Neural cell (in vitro differentiated cells): ENCODE measurements at regions not wholly inside any gene's neighbourhood (a gene's known extent, or its start where the extent isn't known, plus 50 kb on each side); places are given as distances from the start of the nearest gene placed in this dataset.

Experiments used
- H2AFZ ChIP-seq: fragments of 200-600, 300-800 bp; sonication (generic), shearing (Covaris generic); 2 replicates; pipeline ENCODE4 v1.6.0; 2014; ENCODE audit warnings: low read depth, mild to moderate bottlenecking, antibody characterized with exemption, low read length, moderate library complexity
- H3F3A ChIP-seq: fragments of 200-600 bp; shearing (Covaris generic); 2 replicates; pipeline ENCODE4 v1.6.1; 2016; ENCODE audit warnings: mild to moderate bottlenecking, moderate library complexity, mixed read lengths, antibody characterized with exemption, low read length; ENCODE audit not compliant: insufficient read depth, poor library complexity, severe bottlenecking
- H3K27ac ChIP-seq: fragments of 200-600, 300-800 bp; sonication (generic), shearing (Covaris generic); 2 replicates; pipeline ENCODE4 v1.5.1; 2014; ENCODE audit warnings: mild to moderate bottlenecking, low read length, moderate library complexity
- H3K27me3 ChIP-seq: fragments of 300-800, 200-600 bp; sonication (generic), shearing (Covaris generic); 2 replicates; pipeline ENCODE4 v1.6.0; 2014; ENCODE audit warnings: mild to moderate bottlenecking, low read depth, low read length, moderate library complexity; ENCODE audit not compliant: insufficient read depth
- H3K36me3 ChIP-seq: fragments of 300-800, 200-600 bp; sonication (generic), shearing (Covaris generic); 2 replicates; pipeline ENCODE4 v1.5.1; 2014; ENCODE audit warnings: mild to moderate bottlenecking, antibody characterized with exemption, low read length, moderate library complexity; ENCODE audit not compliant: insufficient read depth
- H3K4me2 ChIP-seq: fragments of 300-800, 200-600 bp; sonication (generic), shearing (Covaris generic); 2 replicates; pipeline ENCODE4 v1.6.0; 2014; ENCODE audit warnings: mild to moderate bottlenecking, low read length
- H3K4me3 ChIP-seq: fragments of 300-800, 200-600 bp; sonication (generic), shearing (Covaris generic); 2 replicates; pipeline ENCODE4 v1.5.1; 2014; ENCODE audit warnings: mild to moderate bottlenecking, low read length, moderate library complexity
- H3K79me2 ChIP-seq: fragments of 200-600 bp; shearing (Covaris generic); replicated peaks from 2 replicates; pipeline ENCODE4 v1.6.0; 2014; ENCODE audit warnings: mild to moderate bottlenecking, low read length, moderate library complexity; ENCODE audit not compliant: insufficient read depth
- H3K9ac ChIP-seq: fragments of 300-800, 200-600 bp; sonication (generic), shearing (Covaris generic); 2 replicates; pipeline ENCODE4 v1.6.1; 2016; ENCODE audit warnings: mild to moderate bottlenecking, low read length, mixed read lengths
- H3K9me2 ChIP-seq: fragments of 200-600 bp; shearing (Covaris generic); 2 replicates; pipeline ENCODE4 v1.6.1; 2016; ENCODE audit warnings: mild to moderate bottlenecking, low read length, mixed read lengths; ENCODE audit not compliant: insufficient read depth
- H3K9me3 ChIP-seq: fragments of 200-600, 300-800 bp; sonication (generic), shearing (Covaris generic); 2 replicates; pipeline ENCODE4 v1.6.1; 2016; ENCODE audit warnings: mild to moderate bottlenecking, mixed run types, low read length, moderate library complexity, mixed read lengths
- H4K20me1 ChIP-seq: fragments of 200-600 bp; shearing (Covaris generic); 2 replicates; pipeline ENCODE4 v1.6.1; 2016; ENCODE audit warnings: mild to moderate bottlenecking, mixed run types; ENCODE audit not compliant: insufficient read depth
- CTCF ChIP-seq: fragments of 450-650 bp; IDR thresholded peaks from 2 replicates; pipeline ENCODE4 v1.5.1; 2014; ENCODE audit warnings: antibody characterized with exemption, mild to moderate bottlenecking, moderate library complexity; ENCODE audit not compliant: poor library complexity, severe bottlenecking
- EP300 ChIP-seq: fragments of 450-650 bp; conservative IDR thresholded peaks from 2 replicates; pipeline ENCODE4 v1.6.1; 2014; ENCODE audit warnings: antibody characterized with exemption, mild to moderate bottlenecking, moderate library complexity; ENCODE audit not compliant: poor library complexity, severe bottlenecking
- EZH2 ChIP-seq: fragments of 200-600, 300-800 bp; shearing (Covaris generic), sonication (generic); IDR thresholded peaks from 2 replicates; pipeline ENCODE4 v1.6.1; 2014; ENCODE audit warnings: antibody characterized with exemption, low read length, borderline replicate concordance, mild to moderate bottlenecking; ENCODE audit not compliant: insufficient read depth, poor library complexity, severe bottlenecking
- MXI1 ChIP-seq: fragments of 450-650 bp; conservative IDR thresholded peaks from 2 replicates; pipeline ENCODE4 v1.6.1; 2014; ENCODE audit warnings: antibody characterized with exemption, mild to moderate bottlenecking; ENCODE audit not compliant: poor library complexity, severe bottlenecking
- POLR2AphosphoS5 ChIP-seq: IDR thresholded peaks from 2 replicates; pipeline ENCODE4 v1.6.1; 2012
- RAD21 ChIP-seq: fragments of 450-650 bp; conservative IDR thresholded peaks from 2 replicates; pipeline ENCODE4 v1.6.1; 2014; ENCODE audit warnings: antibody characterized with exemption, mild to moderate bottlenecking, moderate library complexity
- REST ChIP-seq: IDR thresholded peaks from 2 replicates; pipeline ENCODE4 v1.6.1; 2012; ENCODE audit warnings: borderline replicate concordance
- SMC3 ChIP-seq: fragments of 450-650 bp; conservative IDR thresholded peaks from 2 replicates; pipeline ENCODE4 v1.6.1; 2014; ENCODE audit warnings: antibody characterized with exemption, mild to moderate bottlenecking, moderate library complexity; ENCODE audit not compliant: poor library complexity
- TAF1 ChIP-seq: IDR thresholded peaks from 2 replicates; pipeline ENCODE4 v1.6.1; 2012; ENCODE audit warnings: low read depth

GRCh38 chr20:57872816-57873409 lies 163.1 kb upstream of the PMEPA1 start:
- TF ChIP-seq EZH2 (no peak), POLR2AphosphoS5 (no peak), TAF1 (no peak), SMC3 (no peak), REST (no peak), CTCF (no peak), EP300 (no peak), RAD21 (no peak), MXI1 (no peak)
- H3K9ac ChIP-seq: no peak overlapping the region

GRCh38 chr20:57871237-57871632 lies 161.4 kb upstream of the PMEPA1 start:
- Histone ChIP-seq H3K9me2 (no peaks in the 10 kb centered on the region), H3K79me2 (no peaks in the 10 kb centered on the region), H3K4me2 (no peak overlapping the region), H3F3A (no peaks in the 10 kb centered on the region), H3K36me3 (no peaks in the 10 kb centered on the region), H3K27me3 (no peaks in the 10 kb centered on the region), H2AFZ (no peak overlapping the region), H3K4me3 (no peak overlapping the region), H4K20me1 (no peaks in the 10 kb centered on the region), H3K27ac (no peak overlapping the region), H3K9ac (no peak overlapping the region), H3K9me3 (no peaks in the 10 kb centered on the region)
- no peak for TF ChIP-seq EZH2
- TF ChIP-seq EP300: no peak
- TF ChIP-seq POLR2AphosphoS5: no peak
- TF ChIP-seq SMC3: no peak
- TF ChIP-seq CTCF: no peak
- TF ChIP-seq TAF1: no peak
- TF ChIP-seq REST: no peak
- no peak for TF ChIP-seq RAD21
- TF ChIP-seq MXI1: no peak

More at GRCh38 chr20:57872816-57873409, 163.1 kb upstream of the PMEPA1 start:
- Histone ChIP-seq H3K9me3 (no peaks in the 10 kb centered on the region), H3K79me2 (no peaks in the 10 kb centered on the region), H4K20me1 (no peaks in the 10 kb centered on the region), H3K36me3 (no peaks in the 10 kb centered on the region), H3K27me3 (no peaks in the 10 kb centered on the region), H2AFZ (no peak overlapping the region), H3K4me3 (no peak overlapping the region), H3K4me2 (no peak overlapping the region), H3K27ac (no peak overlapping the region), H3F3A (no peaks in the 10 kb centered on the region), H3K9me2 (no peaks in the 10 kb centered on the region)
